Fibroblast of skin of left quadriceps (primary cell): ENCODE measurements at regions not wholly inside any gene's neighbourhood (a gene's known extent, or its start where the extent isn't known, plus 50 kb on each side); places are given as distances from the start of the nearest gene placed in this dataset.

Experiments
- DNase-seq, 2 experiments: peaks; one replicate each; pipeline ENCODE4 v3.0.0-alpha.2; 2013; ENCODE audit warnings: low read depth in 2 of 2

GRCh38 chr18:24937639-24938275, 414.2 kb downstream of the ZNF521 start:
- no peak for DNase-seq

- no peak for DNase-seq
These were observed 411.6 kb downstream of the ZNF521 start for GRCh38 chr18:24940416-24940815.

- no peak for DNase-seq
These were observed 410.6 kb downstream of the ZNF521 start for GRCh38 chr18:24941174-24941951.

- no peak for DNase-seq
These were observed 409.8 kb downstream of the ZNF521 start for GRCh38 chr18:24942144-24942543.

GRCh38 chr18:24947521-24948305, 404.3 kb downstream of the ZNF521 start:
- peak; percentile 15 for DNase-seq

GRCh38 chr18:24949908-24950307, 402.1 kb downstream of the ZNF521 start:
- DNase-seq = no peak

- DNase-seq = no peak
These were observed 397.6 kb downstream of the ZNF521 start for GRCh38 chr18:24954341-24954740.

- no peak for DNase-seq
These were observed 394.0 kb downstream of the ZNF521 start for GRCh38 chr18:24958001-24958400.

- DNase-seq = no peak
These were observed 392.9 kb downstream of the ZNF521 start for GRCh38 chr18:24959051-24959476.

GRCh38 chr18:24964216-24964615, 387.8 kb downstream of the ZNF521 start:
- DNase-seq = no peak

- peak; percentile 91 to 93 for DNase-seq
These were observed 383.7 kb downstream of the ZNF521 start for GRCh38 chr18:24968238-24968775.

- no peak for DNase-seq
These were observed 379.4 kb downstream of the ZNF521 start for GRCh38 chr18:24972577-24972976.

- DNase-seq = no peak
These were observed 377.5 kb downstream of the ZNF521 start for GRCh38 chr18:24974431-24974830.

- no peak for DNase-seq
These were observed 376.2 kb downstream of the ZNF521 start for GRCh38 chr18:24975496-24976372.

- DNase-seq = no peak
These were observed 375.5 kb downstream of the ZNF521 start for GRCh38 chr18:24976502-24976901.

GRCh38 chr18:24979235-24979634, 372.7 kb downstream of the ZNF521 start:
- no peak for DNase-seq

GRCh38 chr18:24982831-24983230, 369.1 kb downstream of the ZNF521 start:
- DNase-seq = no peak

- no peak for DNase-seq
These were observed 368.3 kb downstream of the ZNF521 start for GRCh38 chr18:24983566-24984139.

- DNase-seq = no peak
These were observed 366.4 kb downstream of the ZNF521 start for GRCh38 chr18:24985586-24985985.

GRCh38 chr18:24986666-24987302, 365.2 kb downstream of the ZNF521 start:
- DNase-seq = no peak
